RKO (cell line): ENCODE measurements at regions not wholly inside any gene's neighbourhood (a gene's known extent, or its start where the extent isn't known, plus 50 kb on each side); places are given as distances from the start of the nearest gene placed in this dataset.

Experiments used
- DNase-seq: peaks from one replicate; pipeline ENCODE4 v3.0.0-alpha.2; 2016; ENCODE audit warnings: low spot score

DNA sequence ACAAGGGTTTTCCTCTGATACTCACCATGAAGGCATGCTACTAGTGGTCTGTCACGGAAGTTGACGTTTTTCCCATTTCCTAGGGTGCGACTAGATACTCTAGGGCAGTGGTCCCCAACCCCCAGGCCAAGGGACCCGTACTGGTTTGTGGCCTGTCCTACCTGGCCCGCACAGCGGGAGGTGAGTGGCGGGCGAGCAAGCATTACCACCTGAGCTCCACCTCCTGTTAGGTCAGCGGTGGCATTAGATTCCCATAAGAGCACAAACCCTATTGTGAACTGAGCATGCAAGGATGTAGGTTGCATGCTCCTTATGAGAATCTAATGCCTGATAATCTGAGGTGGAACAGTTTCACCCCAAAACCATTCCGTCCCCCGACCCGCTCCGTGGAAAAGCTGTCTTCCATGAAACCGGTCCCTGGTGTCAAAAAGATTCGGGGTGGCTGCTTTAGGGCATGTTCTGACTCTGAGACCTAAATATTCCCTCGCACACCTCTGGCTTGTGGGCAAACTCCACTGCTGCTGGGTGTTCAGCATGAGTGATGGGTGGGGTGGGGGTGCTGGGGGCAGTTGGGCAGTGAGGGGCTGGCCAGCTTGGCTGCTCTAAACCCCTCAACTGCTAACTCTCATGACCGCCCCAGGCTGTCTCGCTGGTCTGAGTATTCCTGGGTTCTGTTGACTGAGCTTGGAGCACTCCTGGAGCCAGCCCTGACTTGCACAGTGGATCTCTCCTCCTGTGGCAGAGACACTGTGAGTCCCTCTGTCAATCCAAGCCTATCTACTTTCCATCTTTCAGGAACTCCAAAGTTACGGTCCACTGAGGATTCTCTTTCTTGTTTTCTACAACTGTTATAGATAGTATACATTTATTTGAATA lies 78.3 kb upstream of the NEK6 start:
- no peak for DNase-seq

- DNase-seq = no peak
Observed at GRCh38 chr9:124180557-124180956, 77.2 kb upstream of the NEK6 start.

DNA sequence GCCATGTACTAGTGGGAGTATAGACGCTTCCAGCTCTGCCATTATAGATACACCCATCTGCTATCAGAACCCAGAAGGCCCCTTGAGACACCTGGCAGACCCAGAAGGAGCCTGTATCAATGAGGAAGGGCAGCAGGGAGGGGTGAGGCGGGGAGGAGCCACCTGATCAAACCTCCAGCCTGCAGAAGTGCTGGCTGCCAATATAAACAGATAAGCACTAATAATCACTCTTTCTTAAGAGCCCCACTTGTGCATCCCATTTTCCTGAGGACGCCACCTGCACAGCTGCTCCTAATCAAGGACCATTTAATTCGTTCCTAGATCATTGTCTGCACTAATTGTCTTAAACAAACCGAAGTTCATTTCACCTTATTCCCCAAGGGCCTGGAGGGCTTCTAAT lies 75.0 kb upstream of the NEK6 start:
- DNase-seq = no peak

DNA sequence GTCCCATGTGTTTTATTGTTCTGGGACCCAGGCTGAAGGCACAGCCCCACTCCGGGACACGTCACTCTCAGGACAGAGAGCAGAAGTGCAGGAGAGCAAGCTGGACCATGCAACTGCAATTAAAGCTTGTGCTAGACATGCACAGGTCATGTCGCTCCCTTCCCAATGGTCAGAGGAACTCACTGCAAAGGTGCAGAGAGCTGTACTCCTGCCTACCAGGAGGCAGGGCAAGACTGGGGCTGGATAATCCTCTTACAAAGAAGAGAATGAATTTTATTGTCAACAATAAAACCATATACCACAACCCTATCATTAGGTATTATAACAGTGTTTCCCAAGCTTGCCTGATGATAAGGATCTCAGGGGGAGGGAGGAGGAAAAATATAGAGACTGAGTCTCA lies 74.0 kb upstream of the NEK6 start:
- no peak for DNase-seq

GRCh38 chr9:124185413-124185812 lies 72.3 kb upstream of the NEK6 start:
- DNase-seq = no peak

DNA sequence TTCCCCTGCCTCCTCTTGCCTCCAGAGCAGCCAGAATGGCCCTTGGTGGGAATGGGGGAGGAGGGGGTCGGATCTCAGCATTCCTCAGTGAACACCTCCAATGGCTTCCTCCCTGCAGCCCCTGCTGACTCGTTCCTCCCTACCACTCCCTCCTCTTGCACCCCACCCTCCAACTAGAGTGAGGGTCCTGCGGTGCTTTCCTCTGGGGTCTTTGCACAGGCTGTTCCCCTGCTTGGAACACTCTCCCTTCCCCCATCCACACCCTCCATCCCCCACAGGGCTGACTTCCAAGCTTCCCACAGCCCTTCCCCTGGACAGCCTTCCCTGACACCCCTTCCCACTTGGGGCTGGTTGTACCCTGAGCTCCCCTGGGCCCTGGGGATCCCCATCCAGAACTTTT lies 70.4 kb upstream of the NEK6 start:
- no peak for DNase-seq

GRCh38 chr9:124188331-124189110 lies 69.2 kb upstream of the NEK6 start:
- DNase-seq = no peak

DNA sequence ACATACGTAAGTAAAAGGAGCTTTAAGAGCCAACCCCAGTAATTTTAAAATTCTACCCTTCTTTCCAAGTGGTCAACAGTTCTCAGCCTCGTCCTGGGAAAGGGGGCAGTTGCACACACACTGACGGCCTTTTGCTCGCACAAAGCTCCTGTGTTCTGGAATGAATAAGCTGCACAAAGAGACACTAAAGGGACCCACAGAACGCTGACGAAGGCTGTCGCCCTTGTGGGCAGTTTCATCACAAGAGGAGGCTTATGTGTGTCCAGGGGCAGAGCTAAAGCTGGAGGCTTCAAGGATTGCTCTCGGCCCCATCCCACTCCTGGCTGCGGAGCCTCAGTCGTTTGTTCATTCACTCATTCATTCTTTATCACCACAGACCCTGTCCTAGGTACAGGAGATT lies 67.0 kb upstream of the NEK6 start:
- no peak for DNase-seq

DNA sequence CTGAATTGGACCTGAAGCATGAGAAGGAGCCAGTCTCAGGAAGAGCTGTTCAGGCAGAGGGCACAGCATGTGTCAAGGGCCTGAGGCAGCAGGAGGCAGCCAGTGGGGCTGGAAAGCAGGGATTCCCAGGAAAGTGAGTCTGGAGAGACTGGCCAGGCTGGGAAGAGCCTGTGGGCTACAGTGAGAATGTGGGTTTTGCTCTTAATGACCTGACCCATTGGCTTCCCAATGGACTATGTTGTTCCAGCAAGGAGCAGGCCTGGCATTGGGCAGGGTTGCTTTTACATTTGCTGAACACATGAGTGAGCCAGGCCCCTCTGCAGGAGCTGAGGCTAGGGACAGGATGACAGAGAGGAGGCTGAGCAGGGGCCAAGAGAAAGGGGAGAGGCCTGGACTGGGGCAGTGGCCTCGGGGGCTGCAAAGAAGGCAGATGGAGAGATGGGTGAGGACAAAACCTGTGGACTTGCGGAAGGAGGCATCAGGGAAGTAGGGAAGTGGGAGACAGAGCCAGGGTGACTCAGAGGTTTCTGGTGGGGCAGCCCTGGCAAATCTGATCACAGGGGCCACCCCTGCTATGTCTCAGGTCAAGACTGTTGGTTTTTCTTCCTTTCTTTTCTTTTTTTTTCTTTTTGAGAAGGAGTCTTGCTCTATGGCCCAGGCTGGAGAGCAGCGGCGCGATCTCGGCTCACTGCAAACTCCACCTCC lies 65.9 kb upstream of the NEK6 start:
- no peak for DNase-seq

DNA sequence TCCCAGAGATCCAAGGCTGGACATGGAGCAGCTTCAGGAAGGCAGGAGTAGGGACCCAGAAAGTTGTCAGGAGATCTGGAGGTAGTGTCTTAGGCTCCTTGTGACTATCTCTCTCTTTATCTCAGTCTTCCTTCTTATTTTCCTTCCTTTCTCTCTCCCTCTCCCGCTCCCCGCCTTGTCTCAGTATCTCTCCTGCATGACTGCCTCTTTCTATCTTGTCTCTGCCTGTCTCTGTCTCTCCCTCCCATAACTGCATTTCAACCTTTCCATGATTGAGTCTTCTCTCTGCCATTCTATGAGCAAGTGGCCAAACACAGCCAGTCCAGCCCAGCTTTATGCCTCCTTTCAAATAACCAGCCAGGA lies 61.0 kb upstream of the NEK6 start:
- DNase-seq = no peak

- DNase-seq = no peak
Observed at GRCh38 chr9:124197177-124198095, 60.3 kb upstream of the NEK6 start.

GRCh38 chr9:124198331-124198730 lies 59.4 kb upstream of the NEK6 start:
- DNase-seq = no peak

DNA sequence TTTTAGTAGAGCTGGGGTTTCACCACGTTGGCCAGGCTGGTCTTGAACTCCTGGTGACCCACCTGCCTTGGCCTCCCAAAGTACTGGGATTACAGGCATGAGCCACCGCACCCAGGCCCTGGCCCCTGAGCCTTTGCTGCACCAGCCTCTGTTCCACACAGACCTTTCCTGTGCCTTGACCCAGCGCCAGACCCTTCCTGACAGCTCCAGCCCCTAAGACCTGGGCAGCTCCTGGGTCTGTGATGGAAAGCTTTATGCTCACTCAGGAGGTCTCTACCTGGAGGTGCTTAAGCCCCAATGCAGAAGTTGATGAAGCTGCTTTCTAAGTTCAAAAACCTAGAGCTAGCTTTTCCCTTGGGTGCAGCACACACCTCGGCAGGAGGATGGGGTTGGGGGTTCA lies 58.8 kb upstream of the NEK6 start:
- no peak for DNase-seq

- DNase-seq = no peak
Observed at GRCh38 chr9:124199474-124199873, 58.3 kb upstream of the NEK6 start.

DNA sequence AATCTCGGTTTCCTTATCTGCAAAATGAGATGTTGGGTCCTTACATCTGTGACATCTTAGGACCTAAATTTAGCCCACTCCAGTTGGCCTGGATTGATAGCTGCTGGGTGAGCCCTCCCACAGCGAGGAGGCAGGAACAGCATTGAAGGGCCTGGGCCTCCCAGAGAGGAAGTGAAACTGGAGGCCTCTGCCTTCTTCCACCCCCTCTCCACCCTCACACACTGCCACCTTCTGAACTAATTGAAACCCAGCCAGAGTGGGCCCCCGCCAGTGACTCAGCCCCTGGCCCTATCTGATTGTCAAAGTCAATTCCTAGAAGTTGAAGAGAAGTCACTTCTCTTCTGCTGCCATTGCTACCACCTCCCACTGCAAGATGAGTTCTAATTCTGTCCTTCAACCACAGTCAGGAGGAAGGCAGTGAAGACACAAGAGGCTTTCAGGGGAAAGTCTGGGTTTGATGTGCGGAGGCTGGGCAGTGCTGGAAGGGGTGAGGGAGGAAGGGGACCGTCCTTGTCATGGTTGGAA lies 55.2 kb upstream of the NEK6 start:
- DNase-seq = no peak

- no peak for DNase-seq
Observed at GRCh38 chr9:124205686-124206352, 51.9 kb upstream of the NEK6 start.

- DNase-seq = no peak
Observed at GRCh38 chr9:124206391-124206790, 51.4 kb upstream of the NEK6 start.
